Fibroblast of the aortic adventitia (primary cell): ENCODE measurements at regions not wholly inside any gene's neighbourhood (a gene's known extent, or its start where the extent isn't known, plus 50 kb on each side); places are given as distances from the start of the nearest gene placed in this dataset.

Source experiments
- DNase-seq: peaks from one replicate; pipeline ENCODE4 v3.0.0-alpha.2; 2010; ENCODE audit warnings: low read depth
- H3K4me3 ChIP-seq: 2 replicates; pipeline ENCODE4 v1.5.1; 2011; ENCODE audit warnings: low read depth, mild to moderate bottlenecking, control low read depth, low read length, moderate library complexity
- TF ChIP-seq, protein P1 (sequence below): IDR thresholded peaks from 2 replicates; pipeline ENCODE4 v1.5.1; 2011; ENCODE audit warnings: mild to moderate bottlenecking, low read length, control low read depth, inconsistent platforms; ENCODE audit not compliant: insufficient read depth

DNA sequence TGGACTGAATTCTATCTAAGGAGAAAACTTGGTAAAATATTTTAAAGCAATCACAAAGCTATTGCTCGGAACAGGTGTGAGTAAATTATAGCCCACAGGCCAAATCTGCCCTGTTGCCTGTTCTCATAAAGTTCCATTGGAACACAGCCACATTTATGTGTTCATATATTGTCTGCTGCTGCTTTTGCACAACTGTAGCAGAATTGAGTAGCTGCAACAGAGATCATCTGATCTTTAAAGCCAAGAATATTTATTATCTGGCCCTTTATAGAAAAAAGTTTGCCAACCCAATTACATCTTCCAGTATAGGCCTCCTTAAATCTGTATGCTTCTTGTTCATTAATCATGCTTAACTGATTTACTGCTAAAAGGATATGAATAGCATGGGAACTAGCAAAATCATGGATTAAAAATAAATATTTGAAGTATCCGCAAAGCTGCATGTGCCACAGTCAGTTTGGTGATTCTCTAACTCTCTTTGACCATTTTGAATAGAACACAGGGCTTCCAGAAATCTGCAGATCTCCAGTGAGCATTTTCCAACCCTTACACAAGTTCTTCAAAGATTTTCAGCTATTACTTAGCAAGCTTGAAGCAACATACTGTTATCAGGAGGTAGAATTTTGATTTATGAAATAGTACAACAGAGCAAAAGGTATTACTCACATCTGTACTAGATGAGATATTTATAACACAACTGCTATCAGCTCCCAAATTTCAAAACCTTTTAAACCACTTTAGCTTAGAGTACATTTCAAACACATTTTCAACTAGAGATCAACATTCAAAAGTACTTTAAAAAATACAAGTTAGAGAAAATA lies 312.6 kb upstream of the ID4 start:
- DNase-seq = no peak
- no peak overlapping the region for H3K4me3 ChIP-seq
- TF ChIP-seq, protein P1, sequence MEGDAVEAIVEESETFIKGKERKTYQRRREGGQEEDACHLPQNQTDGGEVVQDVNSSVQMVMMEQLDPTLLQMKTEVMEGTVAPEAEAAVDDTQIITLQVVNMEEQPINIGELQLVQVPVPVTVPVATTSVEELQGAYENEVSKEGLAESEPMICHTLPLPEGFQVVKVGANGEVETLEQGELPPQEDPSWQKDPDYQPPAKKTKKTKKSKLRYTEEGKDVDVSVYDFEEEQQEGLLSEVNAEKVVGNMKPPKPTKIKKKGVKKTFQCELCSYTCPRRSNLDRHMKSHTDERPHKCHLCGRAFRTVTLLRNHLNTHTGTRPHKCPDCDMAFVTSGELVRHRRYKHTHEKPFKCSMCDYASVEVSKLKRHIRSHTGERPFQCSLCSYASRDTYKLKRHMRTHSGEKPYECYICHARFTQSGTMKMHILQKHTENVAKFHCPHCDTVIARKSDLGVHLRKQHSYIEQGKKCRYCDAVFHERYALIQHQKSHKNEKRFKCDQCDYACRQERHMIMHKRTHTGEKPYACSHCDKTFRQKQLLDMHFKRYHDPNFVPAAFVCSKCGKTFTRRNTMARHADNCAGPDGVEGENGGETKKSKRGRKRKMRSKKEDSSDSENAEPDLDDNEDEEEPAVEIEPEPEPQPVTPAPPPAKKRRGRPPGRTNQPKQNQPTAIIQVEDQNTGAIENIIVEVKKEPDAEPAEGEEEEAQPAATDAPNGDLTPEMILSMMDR = no peak

DNA sequence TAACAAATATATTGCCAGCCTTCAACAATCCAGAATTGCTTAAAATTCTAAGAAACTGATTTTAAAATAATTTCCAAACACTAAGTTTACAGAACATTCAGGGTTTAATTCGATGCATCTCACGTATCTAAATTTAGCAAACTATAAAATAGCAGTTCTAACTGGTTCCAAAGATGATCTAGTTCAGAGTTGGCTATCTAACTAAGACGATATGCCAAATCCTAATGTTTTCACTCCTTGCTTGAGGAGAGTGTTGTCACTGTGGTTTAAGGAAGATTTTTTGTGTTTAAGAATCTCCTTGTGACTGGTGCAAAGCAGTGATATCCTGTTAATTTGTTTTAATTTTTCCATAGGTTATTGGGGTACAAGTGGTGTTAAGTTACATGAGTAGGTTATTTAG lies 311.5 kb upstream of the ID4 start:
- no peak overlapping the region for H3K4me3 ChIP-seq
- DNase-seq = no peak
- TF ChIP-seq, protein P1 = no peak

DNA sequence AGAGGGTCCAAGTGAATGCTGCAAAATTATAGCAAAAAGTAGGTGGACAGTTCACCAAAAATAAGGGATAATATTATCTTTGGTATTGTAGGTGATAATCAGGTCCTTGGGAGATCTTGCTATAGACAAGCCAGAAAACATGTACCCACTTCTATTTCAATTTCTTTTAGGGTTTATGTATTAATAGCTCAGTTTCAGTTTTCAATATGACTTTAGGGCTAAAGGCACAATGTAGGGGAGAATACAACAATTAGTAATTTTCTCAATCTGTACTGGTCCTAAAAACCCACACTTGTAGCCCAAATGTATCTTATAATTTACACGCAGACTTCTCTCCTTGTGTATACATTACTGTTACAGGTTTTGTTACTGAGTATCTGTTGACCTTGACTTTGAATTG lies 307.0 kb upstream of the ID4 start:
- no peak for DNase-seq
- TF ChIP-seq, protein P1 = no peak

DNA sequence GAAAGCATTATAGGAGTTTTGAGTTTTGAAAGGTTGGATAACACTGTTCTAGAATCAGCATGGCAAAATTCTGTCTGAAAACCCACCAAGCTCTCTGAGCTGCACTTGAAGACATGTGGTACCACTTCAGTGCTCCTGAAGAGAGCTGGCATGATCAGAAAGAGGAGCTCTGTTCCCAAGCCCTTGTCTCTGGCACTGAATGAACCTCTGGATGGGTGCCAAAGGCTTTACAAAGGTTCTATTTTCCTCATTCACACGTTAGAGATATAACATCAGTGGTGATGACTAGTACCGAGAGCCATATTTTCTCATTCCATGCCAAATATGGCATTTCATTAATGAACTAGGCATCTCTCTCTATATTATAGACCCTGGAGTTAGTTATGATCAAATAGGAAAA lies 301.8 kb upstream of the ID4 start:
- no peak overlapping the region for H3K4me3 ChIP-seq
- DNase-seq = no peak
- TF ChIP-seq, protein P1 = no peak

More for the DNA sequence above, 307.0 kb upstream of the ID4 start:
- no peak overlapping the region for H3K4me3 ChIP-seq

DNA sequence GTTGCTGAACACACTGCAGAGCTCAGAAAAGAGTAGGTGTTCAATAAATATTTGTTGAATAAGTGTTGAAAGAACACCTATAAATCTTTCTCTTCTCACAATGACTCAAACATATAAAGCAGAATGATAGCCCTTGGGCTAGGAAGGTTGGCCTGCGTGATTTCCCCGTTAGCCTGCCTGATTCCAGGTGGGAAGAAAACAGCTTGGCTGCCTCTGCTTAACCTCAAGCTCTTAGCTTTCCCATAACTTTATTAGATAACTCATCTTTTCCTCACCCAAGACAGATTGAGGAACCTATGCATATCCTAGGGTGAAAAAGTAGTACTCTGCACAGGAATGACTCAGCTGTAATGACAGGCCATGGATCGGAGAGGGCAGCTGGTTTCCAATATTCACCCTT lies 300.3 kb upstream of the ID4 start:
- TF ChIP-seq, protein P1 = no peak
- no peak overlapping the region for H3K4me3 ChIP-seq
- no peak for DNase-seq

DNA sequence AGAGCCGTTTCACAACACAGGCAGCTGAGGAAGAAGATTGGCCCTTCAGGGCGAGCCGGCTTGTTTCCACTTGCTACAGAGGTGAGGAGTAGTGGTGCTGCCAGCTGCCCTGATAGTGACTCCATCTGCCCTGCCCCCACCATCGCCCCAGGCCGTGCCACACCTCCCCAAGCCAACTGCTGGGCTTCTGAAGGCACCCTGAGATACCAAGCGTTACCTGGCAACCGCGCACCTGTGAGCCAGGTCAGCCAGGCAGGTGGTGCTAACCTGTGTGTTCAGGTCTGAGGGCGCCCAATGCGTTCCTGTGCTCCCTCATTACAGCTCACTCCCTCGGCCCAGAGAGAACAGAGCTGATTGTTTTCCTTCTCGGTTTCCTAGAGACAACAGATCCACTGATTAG lies 299.1 kb upstream of the ID4 start:
- TF ChIP-seq, protein P1 = no peak
- no peak for DNase-seq

DNA sequence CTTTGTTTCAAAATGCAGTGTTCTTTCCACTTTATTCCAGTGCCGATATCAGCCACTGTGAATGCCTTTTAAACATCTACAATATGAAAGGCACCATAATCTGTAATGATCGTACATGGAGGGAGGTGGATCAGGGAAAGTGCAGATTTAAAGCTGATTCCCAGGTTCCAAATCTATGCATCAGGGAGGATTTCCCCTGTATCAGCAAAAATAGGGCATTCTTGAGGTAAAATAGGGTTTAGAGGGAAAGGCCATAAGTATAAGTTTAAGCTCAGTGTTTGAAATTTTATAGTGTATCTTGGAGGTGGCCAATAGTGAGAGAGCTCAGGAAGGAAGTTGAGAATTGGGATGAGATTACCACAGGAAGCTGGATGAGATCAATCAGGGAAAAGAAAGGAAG lies 289.7 kb upstream of the ID4 start:
- DNase-seq = no peak
- TF ChIP-seq, protein P1 = no peak
- no peak overlapping the region for H3K4me3 ChIP-seq

More for the DNA sequence above, 299.1 kb upstream of the ID4 start:
- H3K4me3 ChIP-seq = no peak overlapping the region
